ENCODE measurements at regions not wholly inside any gene's neighbourhood (a gene's known extent, or its start where the extent isn't known, plus 50 kb on each side); places are given as distances from the start of the nearest gene placed in this dataset.

- no peaks in the 10 kb centered on the region for H3K9me3 ChIP-seq (replicated peaks in 1 of 3)
- no peaks in the 10 kb centered on the region for H3K36me3 ChIP-seq (replicated peaks in 1 of 2)
- H3K4me3 ChIP-seq = no peak overlapping the region
- no peak for DNase-seq
- intact Hi-C loops (cut with DNase I) = no loop called here
- TF ChIP-seq CTCF (IDR thresholded peaks at IDR 0.05) (no peak), POLR2A (IDR thresholded peaks at IDR 0.05) (no peak)
- H3K27ac ChIP-seq = no peak overlapping the region
- H3K27me3 ChIP-seq = no peaks in the 10 kb centered on the region
- WGBS, 4 donors = 41 to 79% (median 60%) methylated on average over 3 of the region's 3 CpGs
- no peaks in the 10 kb centered on the region for H3K4me1 ChIP-seq (replicated peaks in 1 of 2)
These were observed 898.8 kb downstream of the NTRK3 start for GRCh38 chr15:87357637-87358313.

- Histone ChIP-seq H3K27me3 (no peaks in the 10 kb centered on the region), H3K4me3 (no peak overlapping the region), H3K9me3 (replicated peaks in 1 of 3) (no peaks in the 10 kb centered on the region)
These were observed 900.6 kb downstream of the NTRK3 start for GRCh38 chr15:87355946-87356345.

GRCh38 chr15:87354661-87355410, 901.7 kb downstream of the NTRK3 start:
- Histone ChIP-seq H3K4me3 (no peak overlapping the region), H3K36me3 (replicated peaks in 1 of 2) (no peaks in the 10 kb centered on the region), H3K9me3 (replicated peaks in 1 of 3) (no peaks in the 10 kb centered on the region), H3K4me1 (replicated peaks in 1 of 2) (no peaks in the 10 kb centered on the region), H3K27ac (no peak overlapping the region), H3K27me3 (no peaks in the 10 kb centered on the region)
- TF ChIP-seq POLR2A (IDR thresholded peaks at IDR 0.05) (no peak), CTCF (IDR thresholded peaks at IDR 0.05) (no peak)
- no peak for DNase-seq
- intact Hi-C loops (cut with DNase I) = no loop called here
- 32 to 37% (median 32%) methylated on average over 3 of the region's 3 CpGs for WGBS, 4 donors

More at GRCh38 chr15:87355946-87356345, 900.6 kb downstream of the NTRK3 start:
- no peak overlapping the region for H3K27ac ChIP-seq
- WGBS, 4 donors = 81 to 86% (median 84%) methylated on average over 1 of the region's 1 CpG
- TF ChIP-seq POLR2A (IDR thresholded peaks at IDR 0.05) (no peak), CTCF (IDR thresholded peaks at IDR 0.05) (no peak)
- H3K36me3 ChIP-seq (replicated peaks in 1 of 2) = no peaks in the 10 kb centered on the region
- DNase-seq = no peak
- intact Hi-C loops (cut with DNase I) = no loop called here
- H3K4me1 ChIP-seq (replicated peaks in 1 of 2) = no peaks in the 10 kb centered on the region

GRCh38 chr15:87349181-87349580, 907.4 kb downstream of the NTRK3 start:
- Histone ChIP-seq H3K9me3 (replicated peaks in 1 of 3) (no peaks in the 10 kb centered on the region), H3K36me3 (replicated peaks in 1 of 2) (no peaks in the 10 kb centered on the region), H3K4me3 (no peak overlapping the region), H3K27me3 (no peaks in the 10 kb centered on the region), H3K27ac (no peak overlapping the region), H3K4me1 (replicated peaks in 1 of 2) (no peaks in the 10 kb centered on the region)
- intact Hi-C loops (cut with DNase I) = no loop called here
- no peak for DNase-seq
- WGBS, 4 donors = 76 to 90% (median 83%) methylated on average over 2 of the region's 2 CpGs
- TF ChIP-seq POLR2A (IDR thresholded peaks at IDR 0.05) (no peak), CTCF (IDR thresholded peaks at IDR 0.05) (no peak)
